Cardiac muscle cell (in vitro differentiated cells and primary cell): ENCODE measurements at regions not wholly inside any gene's neighbourhood (a gene's known extent, or its start where the extent isn't known, plus 50 kb on each side); places are given as distances from the start of the nearest gene placed in this dataset.
A peak's percentile ranks its signal among the peaks of the same experiment; 100 is the strongest.

Source experiments
- DNase-seq, 2 donors: peaks; one replicate each; pipeline versions ENCODE4 v3.0.0 to v3.0.0-alpha.2; 2010 to 2017; ENCODE audit warnings: low read depth in 1 of 2, low spot score in 1 of 2
- H3K27ac ChIP-seq: fragments of 200-600 bp; sonication (generic); 2 replicates; pipeline ENCODE4 v1.5.1; 2016
- H3K27me3 ChIP-seq: fragments of 200-600 bp; sonication (generic); 2 replicates; pipeline ENCODE4 v1.6.0; 2016; ENCODE audit warnings: control low read depth
- H3K36me3 ChIP-seq: fragments of 200-600 bp; sonication (generic); 2 replicates; pipeline ENCODE4 v1.5.1; 2016; ENCODE audit warnings: control low read depth
- H3K4me1 ChIP-seq: fragments of 200-600 bp; sonication (generic); 2 replicates; pipeline ENCODE4 v1.8.1; 2017; ENCODE audit warnings: low read depth, mild to moderate bottlenecking, mixed run types
- H3K4me3 ChIP-seq: fragments of 200-600 bp; sonication (generic); 2 replicates; pipeline ENCODE4 v1.5.1; 2016; ENCODE audit warnings: mild to moderate bottlenecking
- H3K9me3 ChIP-seq: fragments of 200-600 bp; sonication (generic); 2 replicates; pipeline ENCODE4 v1.5.1; 2017; ENCODE audit warnings: low read depth, mild to moderate bottlenecking, control low read depth
- CTCF ChIP-seq: IDR thresholded peaks from 2 replicates; pipeline ENCODE4 v1.5.1; 2012; ENCODE audit warnings: low read depth, mild to moderate bottlenecking, low read length

GRCh38 chr9:14524873-14525515 is 168.2 kb downstream of the ZDHHC21 start:
- no peaks in the 10 kb centered on the region for H3K27me3 ChIP-seq
- peak in 1 of 2 donors; percentile 45 for DNase-seq
- peaks cover 33% of the 10 kb centered on the region for H3K4me1 ChIP-seq
- H3K4me3 ChIP-seq = no peak overlapping the region
- no peak overlapping the region for H3K27ac ChIP-seq
- H3K9me3 ChIP-seq = no peaks in the 10 kb centered on the region
- no peaks in the 10 kb centered on the region for H3K36me3 ChIP-seq
- no peak for TF ChIP-seq CTCF

GRCh38 chr9:14523545-14523944 is 169.7 kb downstream of the ZDHHC21 start:
- Histone ChIP-seq H3K27ac (no peak overlapping the region), H3K4me1 (peaks cover 27% of the 10 kb centered on the region), H3K36me3 (no peaks in the 10 kb centered on the region), H3K27me3 (no peaks in the 10 kb centered on the region), H3K4me3 (no peak overlapping the region), H3K9me3 (no peaks in the 10 kb centered on the region)
- no peak for DNase-seq
- TF ChIP-seq CTCF = no peak

DNA sequence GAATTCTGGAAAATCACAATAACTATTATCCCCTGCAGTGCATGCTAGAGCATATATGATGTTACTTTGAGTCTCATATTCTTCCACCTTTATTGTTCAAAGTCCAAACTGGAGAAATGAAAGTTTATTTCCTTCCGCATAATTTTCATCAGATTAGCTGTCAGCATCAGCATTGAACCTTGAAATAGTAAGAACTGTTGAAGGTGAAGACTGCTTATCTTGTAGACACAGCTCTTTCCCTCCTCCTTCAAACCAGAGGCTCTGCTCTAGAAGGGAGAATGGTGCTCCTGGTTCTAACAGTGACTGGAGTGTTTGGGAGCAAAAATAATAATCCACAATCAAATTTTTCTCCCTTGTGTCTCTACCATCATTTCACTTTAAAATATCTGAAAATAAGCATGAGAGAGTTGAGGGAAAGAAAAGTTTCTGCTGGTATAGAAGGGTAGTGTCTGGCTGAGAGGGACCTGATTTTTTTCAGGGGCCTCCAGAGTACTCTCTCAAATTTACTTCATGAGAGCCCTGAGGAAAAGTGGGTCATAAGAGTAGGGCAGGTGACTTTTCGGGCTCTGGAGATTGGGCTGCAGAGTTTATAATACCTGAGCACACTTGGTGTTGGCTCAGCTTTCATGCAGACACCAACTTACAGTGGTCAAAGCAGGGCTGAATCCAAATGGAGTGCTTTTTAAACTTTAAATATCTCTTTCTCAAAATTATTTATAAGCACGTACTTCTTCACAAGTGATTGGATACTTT is 170.4 kb downstream of the ZDHHC21 start:
- Histone ChIP-seq H3K9me3 (no peaks in the 10 kb centered on the region), H3K27ac (no peak overlapping the region), H3K4me3 (no peak overlapping the region), H3K36me3 (no peaks in the 10 kb centered on the region), H3K27me3 (no peaks in the 10 kb centered on the region), H3K4me1 (peaks cover 26% of the 10 kb centered on the region)
- no peak for TF ChIP-seq CTCF
- DNase-seq = no peak

DNA sequence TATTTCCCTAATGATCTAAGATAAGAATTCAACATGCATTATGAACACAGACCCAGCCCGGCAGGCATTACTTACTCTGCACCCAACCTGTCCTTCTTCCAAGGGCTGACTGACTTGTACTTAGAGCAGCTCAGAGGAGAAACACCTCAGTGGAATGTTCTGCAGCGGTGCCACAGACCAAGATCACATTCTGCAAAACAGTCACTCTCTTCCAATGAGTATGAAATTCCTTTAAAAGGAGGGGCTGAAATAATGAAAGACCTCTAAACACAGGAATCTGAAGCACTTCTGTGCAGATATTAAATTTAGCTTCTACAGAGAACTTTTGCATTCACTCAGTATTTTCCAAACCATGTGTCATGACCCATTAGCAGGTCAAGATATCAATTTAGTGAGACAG is 172.9 kb downstream of the ZDHHC21 start:
- Histone ChIP-seq H3K36me3 (no peaks in the 10 kb centered on the region), H3K27me3 (no peaks in the 10 kb centered on the region), H3K27ac (no peak overlapping the region), H3K4me1 (peaks cover 12% of the 10 kb centered on the region), H3K4me3 (no peak overlapping the region), H3K9me3 (no peaks in the 10 kb centered on the region)
- DNase-seq = no peak
- TF ChIP-seq CTCF = no peak

- Histone ChIP-seq H3K4me1 (no peaks in the 10 kb centered on the region), H3K9me3 (no peaks in the 10 kb centered on the region), H3K27ac (no peak overlapping the region), H3K27me3 (no peaks in the 10 kb centered on the region), H3K36me3 (no peaks in the 10 kb centered on the region), H3K4me3 (no peak overlapping the region)
- no peak for DNase-seq
- no peak for TF ChIP-seq CTCF
Observed at GRCh38 chr9:14517154-14517906, 175.9 kb downstream of the ZDHHC21 start.
